ENCODE measurements at regions not wholly inside any gene's neighbourhood (a gene's known extent, or its start where the extent isn't known, plus 50 kb on each side); places are given as distances from the start of the nearest gene placed in this dataset.

DNA sequence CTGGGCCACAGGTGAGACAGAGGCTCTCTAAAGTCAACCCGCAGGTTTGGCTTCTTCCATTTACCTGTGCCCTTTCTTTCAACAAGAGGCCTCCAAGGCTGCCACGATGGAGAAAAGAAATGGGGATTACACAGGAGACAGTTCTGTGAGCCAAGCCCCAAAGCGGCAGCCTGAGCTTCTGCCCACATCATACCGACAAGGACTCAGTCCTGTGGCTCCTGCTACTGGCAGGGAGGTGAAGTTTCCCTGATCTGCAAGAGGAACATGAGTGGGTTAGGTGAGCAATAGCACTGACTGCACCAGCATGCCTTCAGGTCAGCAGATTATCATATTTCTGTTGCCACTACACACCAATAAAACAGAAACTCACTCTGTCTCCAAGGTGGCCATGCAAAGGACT lies 800.0 kb downstream of the KCNJ18 start:
- TF ChIP-seq POLR2A (IDR thresholded peaks at IDR 0.05; ENCODE audit: low read length) (no peak), GATA1 (IDR thresholded peaks at IDR 0.05; ENCODE audit: low read depth, low read length) (no peak)
